PC-3 (cell line): ENCODE measurements at regions not wholly inside any gene's neighbourhood (a gene's known extent, or its start where the extent isn't known, plus 50 kb on each side); places are given as distances from the start of the nearest gene placed in this dataset.

Experiments
- EZH2 ChIP-seq: fragments of 300-600 bp; sonication (generic); IDR thresholded peaks from one replicate; pipeline ENCODE4 v1.6.1; 2017; ENCODE audit warnings: antibody characterized with exemption, mild to moderate bottlenecking, low read length; ENCODE audit not compliant: unreplicated experiment
- EZH2phosphoT487 ChIP-seq: fragments of 300-600 bp; sonication (generic); IDR thresholded peaks from 2 replicates; pipeline ENCODE4 v1.6.1; 2018; ENCODE audit warnings: mild to moderate bottlenecking, antibody characterized with exemption, low read length, borderline replicate concordance
- TF ChIP-seq, protein P1 (sequence below): fragments of 300-600 bp; sonication (generic); conservative IDR thresholded peaks from 2 replicates; pipeline ENCODE4 v1.5.1; 2017; ENCODE audit warnings: antibody characterized with exemption, low read depth, mild to moderate bottlenecking, low read length

GRCh38 chr2:12277241-12278034, 439.3 kb upstream of the TRIB2 start:
- TF ChIP-seq, protein P1, sequence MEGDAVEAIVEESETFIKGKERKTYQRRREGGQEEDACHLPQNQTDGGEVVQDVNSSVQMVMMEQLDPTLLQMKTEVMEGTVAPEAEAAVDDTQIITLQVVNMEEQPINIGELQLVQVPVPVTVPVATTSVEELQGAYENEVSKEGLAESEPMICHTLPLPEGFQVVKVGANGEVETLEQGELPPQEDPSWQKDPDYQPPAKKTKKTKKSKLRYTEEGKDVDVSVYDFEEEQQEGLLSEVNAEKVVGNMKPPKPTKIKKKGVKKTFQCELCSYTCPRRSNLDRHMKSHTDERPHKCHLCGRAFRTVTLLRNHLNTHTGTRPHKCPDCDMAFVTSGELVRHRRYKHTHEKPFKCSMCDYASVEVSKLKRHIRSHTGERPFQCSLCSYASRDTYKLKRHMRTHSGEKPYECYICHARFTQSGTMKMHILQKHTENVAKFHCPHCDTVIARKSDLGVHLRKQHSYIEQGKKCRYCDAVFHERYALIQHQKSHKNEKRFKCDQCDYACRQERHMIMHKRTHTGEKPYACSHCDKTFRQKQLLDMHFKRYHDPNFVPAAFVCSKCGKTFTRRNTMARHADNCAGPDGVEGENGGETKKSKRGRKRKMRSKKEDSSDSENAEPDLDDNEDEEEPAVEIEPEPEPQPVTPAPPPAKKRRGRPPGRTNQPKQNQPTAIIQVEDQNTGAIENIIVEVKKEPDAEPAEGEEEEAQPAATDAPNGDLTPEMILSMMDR: no peak
- TF ChIP-seq EZH2phosphoT487 (no peak), EZH2 (no peak)
